DOHH2 (cell line): ENCODE measurements at regions not wholly inside any gene's neighbourhood (a gene's known extent, or its start where the extent isn't known, plus 50 kb on each side); places are given as distances from the start of the nearest gene placed in this dataset.

Source experiments
- EZH2phosphoT487 ChIP-seq: fragments of 200-600 bp; sonication (generic); IDR thresholded peaks from 2 replicates; pipeline ENCODE4 v1.6.1; 2017; ENCODE audit warnings: borderline replicate concordance, mild to moderate bottlenecking, antibody characterized with exemption, low read length, moderate library complexity, mixed read lengths
- TF ChIP-seq, protein P1 (sequence below): fragments of 200-600 bp; sonication (generic); IDR thresholded peaks from one replicate; pipeline ENCODE4 v1.5.1; 2014; ENCODE audit warnings: antibody characterized with exemption, mild to moderate bottlenecking, low read depth, low read length; ENCODE audit not compliant: poor library complexity, severe bottlenecking

GRCh38 chr3:64925575-64925974, 237.8 kb upstream of the ADAMTS9 start:
- TF ChIP-seq, protein P1, sequence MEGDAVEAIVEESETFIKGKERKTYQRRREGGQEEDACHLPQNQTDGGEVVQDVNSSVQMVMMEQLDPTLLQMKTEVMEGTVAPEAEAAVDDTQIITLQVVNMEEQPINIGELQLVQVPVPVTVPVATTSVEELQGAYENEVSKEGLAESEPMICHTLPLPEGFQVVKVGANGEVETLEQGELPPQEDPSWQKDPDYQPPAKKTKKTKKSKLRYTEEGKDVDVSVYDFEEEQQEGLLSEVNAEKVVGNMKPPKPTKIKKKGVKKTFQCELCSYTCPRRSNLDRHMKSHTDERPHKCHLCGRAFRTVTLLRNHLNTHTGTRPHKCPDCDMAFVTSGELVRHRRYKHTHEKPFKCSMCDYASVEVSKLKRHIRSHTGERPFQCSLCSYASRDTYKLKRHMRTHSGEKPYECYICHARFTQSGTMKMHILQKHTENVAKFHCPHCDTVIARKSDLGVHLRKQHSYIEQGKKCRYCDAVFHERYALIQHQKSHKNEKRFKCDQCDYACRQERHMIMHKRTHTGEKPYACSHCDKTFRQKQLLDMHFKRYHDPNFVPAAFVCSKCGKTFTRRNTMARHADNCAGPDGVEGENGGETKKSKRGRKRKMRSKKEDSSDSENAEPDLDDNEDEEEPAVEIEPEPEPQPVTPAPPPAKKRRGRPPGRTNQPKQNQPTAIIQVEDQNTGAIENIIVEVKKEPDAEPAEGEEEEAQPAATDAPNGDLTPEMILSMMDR = no peak
- no peak for TF ChIP-seq EZH2phosphoT487
